ENCODE measurements at regions not wholly inside any gene's neighbourhood (a gene's known extent, or its start where the extent isn't known, plus 50 kb on each side); places are given as distances from the start of the nearest gene placed in this dataset.

- Histone ChIP-seq H3K36me3 (ENCODE audit: control insufficient read depth, insufficient read depth, low read length) (no peaks in the 10 kb centered on the region), H3K4me3 (ENCODE audit: low read depth, low read length) (no peak overlapping the region), H3K27me3 (ENCODE audit: control insufficient read depth, insufficient read depth, low read length) (no peaks in the 10 kb centered on the region)
- TF ChIP-seq CTCF (IDR thresholded peaks at IDR 0.05; ENCODE audit: insufficient read depth, low read length, poor library complexity, severe bottlenecking), result no peak
- DNase-seq (ENCODE audit: low read depth), result no peak
These were observed 334.3 kb upstream of the FBXO33 start for GRCh38 chr14:39766397-39767000.

GRCh38 chr14:39765676-39766075 lies 333.4 kb upstream of the FBXO33 start:
- Histone ChIP-seq H3K4me3 (ENCODE audit: low read depth, low read length) (no peak overlapping the region), H3K27me3 (ENCODE audit: control insufficient read depth, insufficient read depth, low read length) (no peaks in the 10 kb centered on the region), H3K36me3 (ENCODE audit: control insufficient read depth, insufficient read depth, low read length) (no peaks in the 10 kb centered on the region)
- no peak for TF ChIP-seq CTCF (IDR thresholded peaks at IDR 0.05; ENCODE audit: insufficient read depth, low read length, poor library complexity, severe bottlenecking)
- no peak for DNase-seq (ENCODE audit: low read depth)

GRCh38 chr14:39763402-39763890 lies 331.2 kb upstream of the FBXO33 start:
- DNase-seq (ENCODE audit: low read depth), result no peak
- Histone ChIP-seq H3K4me3 (ENCODE audit: low read depth, low read length) (no peak overlapping the region), H3K27me3 (ENCODE audit: control insufficient read depth, insufficient read depth, low read length) (no peaks in the 10 kb centered on the region), H3K36me3 (ENCODE audit: control insufficient read depth, insufficient read depth, low read length) (no peaks in the 10 kb centered on the region)
- no peak for TF ChIP-seq CTCF (IDR thresholded peaks at IDR 0.05; ENCODE audit: insufficient read depth, low read length, poor library complexity, severe bottlenecking)

- Histone ChIP-seq H3K4me3 (ENCODE audit: low read depth, low read length) (no peak overlapping the region), H3K27me3 (ENCODE audit: control insufficient read depth, insufficient read depth, low read length) (no peaks in the 10 kb centered on the region), H3K36me3 (ENCODE audit: control insufficient read depth, insufficient read depth, low read length) (no peaks in the 10 kb centered on the region)
- no peak for TF ChIP-seq CTCF (IDR thresholded peaks at IDR 0.05; ENCODE audit: insufficient read depth, low read length, poor library complexity, severe bottlenecking)
- DNase-seq (ENCODE audit: low read depth), result no peak
These were observed 330.6 kb upstream of the FBXO33 start for GRCh38 chr14:39762576-39763401.

- no peaks in the 10 kb centered on the region for H3K36me3 ChIP-seq (ENCODE audit: control insufficient read depth, insufficient read depth, low read length)
- no peak for TF ChIP-seq CTCF (IDR thresholded peaks at IDR 0.05; ENCODE audit: insufficient read depth, low read length, poor library complexity, severe bottlenecking)
- peak; percentile 26 for DNase-seq (ENCODE audit: low read depth)
- H3K27me3 ChIP-seq (ENCODE audit: control insufficient read depth, insufficient read depth, low read length), result no peaks in the 10 kb centered on the region
- no peak overlapping the region for H3K4me3 ChIP-seq (ENCODE audit: low read depth, low read length)
These were observed 323.1 kb upstream of the FBXO33 start for GRCh38 chr14:39755269-39755878.
